HepG2 (cell line): ENCODE measurements at regions not wholly inside any gene's neighbourhood (a gene's known extent, or its start where the extent isn't known, plus 50 kb on each side); places are given as distances from the start of the nearest gene placed in this dataset.

Experiments used
- ATAC-seq: fragments of 200-7000 bp; cut with Tn5 transposase; 3 replicates; pipeline ENCODE4 v1.9.1; 2020; ENCODE audit warnings: mild to moderate bottlenecking, moderate library complexity
- BruUV-seq: library from RNA; stranded (reverse); fragments of 400-500 nt; replicated peaks from 2 replicates; lab custom pipeline; 2021; lab: Mats Ljungman, UMichigan
- CTCF ChIA-PET: fragments of 300-600 bp; formaldehyde crosslinking; extraction: SDS; loops from one replicate; lab custom pipeline; 2021; ENCODE audit warnings: low total read pairs, inconsistent platforms, low intra/inter-chr PET ratio; lab: Yijun Ruan, JAX
- POLR2A ChIA-PET: fragments of 350-600 bp; sonication (Branson Sonifier 250); formaldehyde crosslinking; loops from one replicate; lab custom pipeline; 2020; ENCODE audit warnings: antibody characterized with exemption, inconsistent platforms; lab: Yijun Ruan, JAX
- DNase-seq: peaks from one replicate; pipeline ENCODE4 v3.0.0-alpha.2; 2015; ENCODE audit warnings: low spot score
- FAIRE-seq: peaks from 3 replicates; lab custom pipeline; 2011; peaks lifted over from hg19 to GRCh38; lab: Jason Lieb, UNC
- H2AFZ ChIP-seq: one replicate; pipeline ENCODE4 v1.6.1; 2011; ENCODE audit warnings: low read length, inconsistent platforms
- H3K27ac ChIP-seq: fragments of 300-600 bp; 3 replicates; pipeline ENCODE4 v1.8.0; 2011; ENCODE audit warnings: mixed run types, mild to moderate bottlenecking, mixed read lengths, low read length, inconsistent platforms; ENCODE audit not compliant: insufficient read depth; ENCODE audit errors: extremely low read length
- H3K27me3 ChIP-seq, 2 experiments: fragments of 200-600 bp in 1 of 2; 2 replicates in 1 of 2; 3 replicates in 1 of 2; pipeline versions ENCODE4 v1.6.0 to v1.8.0; 2011; ENCODE audit warnings: low read length in 2 of 2, mild to moderate bottlenecking in 2 of 2, moderate library complexity in 2 of 2, inconsistent platforms in 1 of 2; ENCODE audit not compliant: insufficient read depth in 2 of 2, control insufficient read depth in 1 of 2
- H3K36me3 ChIP-seq, 2 experiments: fragments of 200-600 bp in 1 of 2; replicated peaks in 1 of 2; 2 replicates in 1 of 2; 3 replicates in 1 of 2; pipeline versions ENCODE4 v1.5.1 to v1.8.0; 2011; ENCODE audit warnings: low read length in 2 of 2, inconsistent platforms in 1 of 2; ENCODE audit not compliant: insufficient read depth in 2 of 2, control insufficient read depth in 1 of 2
- H3K4me1 ChIP-seq: 2 replicates; pipeline ENCODE4 v1.5.1; 2012; ENCODE audit warnings: low read length, inconsistent platforms; ENCODE audit not compliant: insufficient read depth
- H3K4me2 ChIP-seq: 2 replicates; pipeline ENCODE4 v1.6.0; 2011; ENCODE audit warnings: low read depth, low read length, inconsistent platforms
- H3K4me3 ChIP-seq, 3 experiments: fragments of 200-600 bp in 1 of 3; sonication (generic), shearing (Covaris generic) in 1 of 3; replicated peaks in 1 of 3; 2 replicates each; pipeline ENCODE4 v1.5.1; 2011 to 2016; ENCODE audit warnings: low read length in 3 of 3, inconsistent platforms in 2 of 3, low read depth in 2 of 3, mild to moderate bottlenecking in 2 of 3, control low read depth in 1 of 3, mixed read lengths in 1 of 3; ENCODE audit not compliant: insufficient read depth in 1 of 3
- H3K79me2 ChIP-seq: one replicate; pipeline ENCODE4 v1.6.1; 2011; ENCODE audit warnings: low read length, inconsistent platforms; ENCODE audit not compliant: insufficient read depth
- H3K9ac ChIP-seq: 2 replicates; pipeline ENCODE4 v1.6.0; 2011; ENCODE audit warnings: mild to moderate bottlenecking, low read depth, low read length, inconsistent platforms; ENCODE audit not compliant: insufficient read depth
- H3K9me3 ChIP-seq: 2 replicates; pipeline ENCODE4 v1.5.1; 2012; ENCODE audit warnings: mild to moderate bottlenecking, low read length
- H4K20me1 ChIP-seq: 2 replicates; pipeline ENCODE4 v1.6.0; 2011; ENCODE audit warnings: inconsistent platforms, mild to moderate bottlenecking, low read length, moderate library complexity; ENCODE audit not compliant: insufficient read depth
- DPF2 ChIP-seq: sonication (generic); formaldehyde crosslinking; IDR thresholded peaks from 2 replicates; pipeline ENCODE4 v1.4.0; 2020; ENCODE audit warnings: mild to moderate bottlenecking, low read depth, missing genetic modification reagents, borderline replicate concordance
- LBX2 ChIP-seq: sonication (generic); formaldehyde crosslinking; IDR thresholded peaks from 2 replicates; pipeline ENCODE4 v1.5.0; 2020; ENCODE audit warnings: missing genetic modification reagents, mild to moderate bottlenecking, borderline replicate concordance
- RARA ChIP-seq: IDR thresholded peaks from 2 replicates; pipeline ENCODE4 v1.6.1; 2016; ENCODE audit warnings: missing genetic modification reagents, missing compliant biosample characterization
- RNF219 ChIP-seq: sonication (generic); formaldehyde crosslinking; IDR thresholded peaks from 2 replicates; pipeline ENCODE4 v1.5.0; 2020; ENCODE audit warnings: mild to moderate bottlenecking, missing genetic modification reagents
- SNAI1 ChIP-seq: sonication (generic); formaldehyde crosslinking; IDR thresholded peaks from 2 replicates; pipeline ENCODE4 v1.5.0; 2020; ENCODE audit warnings: mild to moderate bottlenecking, missing genetic modification reagents, borderline replicate concordance
- ZFY ChIP-seq: sonication (generic); formaldehyde crosslinking; IDR thresholded peaks from 2 replicates; pipeline ENCODE4 v1.4.0; 2020; ENCODE audit warnings: missing genetic modification reagents
- ZNF484 ChIP-seq: sonication (generic); formaldehyde crosslinking; IDR thresholded peaks from 2 replicates; pipeline ENCODE4 v1.5.1; 2020; ENCODE audit warnings: mild to moderate bottlenecking, low read depth, missing genetic modification reagents, borderline replicate concordance
- ZNF703 ChIP-seq: sonication (generic); formaldehyde crosslinking; IDR thresholded peaks from 2 replicates; pipeline ENCODE4 v1.5.1; 2020; ENCODE audit warnings: missing genetic modification reagents, mild to moderate bottlenecking, moderate library complexity, borderline replicate concordance
- ZNF724P ChIP-seq: sonication (generic); formaldehyde crosslinking; IDR thresholded peaks from 2 replicates; pipeline ENCODE4 v1.8.0; 2022; ENCODE audit warnings: missing genetic modification reagents, borderline replicate concordance
- ZNF773 ChIP-seq: sonication (generic); formaldehyde crosslinking; IDR thresholded peaks from 2 replicates; pipeline ENCODE4 v1.4.0; 2020; ENCODE audit warnings: missing genetic modification reagents, borderline replicate concordance
- WGBS: methylation state at CpG from one replicate; pipeline ENCODE4 v1.1.6; 2017; ENCODE audit warnings: low lambda C conversion rate; 5-methylcytosine and 5-hydroxymethylcytosine counted together
- in situ Hi-C: cut with HindIII; loops from 2 replicates; pipeline ENCODE4 v1.10.0; 2017; ENCODE audit warnings: low pct_unique_long_range_greater_than_20kb; ENCODE audit not compliant: extremely low pct_ligation_motif_present
- intact Hi-C: fragments of 100-400 bp; cut with micrococcal nuclease; formaldehyde crosslinking; loops from one replicate; pipeline ENCODE4 v1.10.0; 2022; ENCODE audit not compliant: unreplicated experiment
- TF ChIP-seq, protein P1 (sequence below): sonication (generic); formaldehyde crosslinking; IDR thresholded peaks from 2 replicates; pipeline ENCODE4 v1.8.0; 2022; ENCODE audit warnings: mild to moderate bottlenecking, missing genetic modification reagents, moderate library complexity
- TF ChIP-seq, protein P2 (sequence below): sonication (generic); formaldehyde crosslinking; IDR thresholded peaks from 2 replicates; pipeline ENCODE4 v1.4.0; 2020; ENCODE audit warnings: missing genetic modification reagents

GRCh38 chr19:28514166-28514565 lies 698.8 kb downstream of the UQCRFS1 start:
- no TSS peak for BruUV-seq
- TF ChIP-seq ZNF703 (no peak), LBX2 (CRISPR knock-in tag) (no peak), RARA (CRISPR knock-in tag) (no peak), ZNF484 (CRISPR knock-in tag) (no peak), ZFY (no peak), DPF2 (CRISPR knock-in tag) (no peak), ZNF773 (no peak), ZNF724P (no peak), RNF219 (no peak), SNAI1 (CRISPR knock-in tag) (no peak)
- TF ChIP-seq, protein P1, sequence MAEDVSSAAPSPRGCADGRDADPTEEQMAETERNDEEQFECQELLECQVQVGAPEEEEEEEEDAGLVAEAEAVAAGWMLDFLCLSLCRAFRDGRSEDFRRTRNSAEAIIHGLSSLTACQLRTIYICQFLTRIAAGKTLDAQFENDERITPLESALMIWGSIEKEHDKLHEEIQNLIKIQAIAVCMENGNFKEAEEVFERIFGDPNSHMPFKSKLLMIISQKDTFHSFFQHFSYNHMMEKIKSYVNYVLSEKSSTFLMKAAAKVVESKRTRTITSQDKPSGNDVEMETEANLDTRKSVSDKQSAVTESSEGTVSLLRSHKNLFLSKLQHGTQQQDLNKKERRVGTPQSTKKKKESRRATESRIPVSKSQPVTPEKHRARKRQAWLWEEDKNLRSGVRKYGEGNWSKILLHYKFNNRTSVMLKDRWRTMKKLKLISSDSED (CRISPR knock-in tag), result no peak
- TF ChIP-seq, protein P2, sequence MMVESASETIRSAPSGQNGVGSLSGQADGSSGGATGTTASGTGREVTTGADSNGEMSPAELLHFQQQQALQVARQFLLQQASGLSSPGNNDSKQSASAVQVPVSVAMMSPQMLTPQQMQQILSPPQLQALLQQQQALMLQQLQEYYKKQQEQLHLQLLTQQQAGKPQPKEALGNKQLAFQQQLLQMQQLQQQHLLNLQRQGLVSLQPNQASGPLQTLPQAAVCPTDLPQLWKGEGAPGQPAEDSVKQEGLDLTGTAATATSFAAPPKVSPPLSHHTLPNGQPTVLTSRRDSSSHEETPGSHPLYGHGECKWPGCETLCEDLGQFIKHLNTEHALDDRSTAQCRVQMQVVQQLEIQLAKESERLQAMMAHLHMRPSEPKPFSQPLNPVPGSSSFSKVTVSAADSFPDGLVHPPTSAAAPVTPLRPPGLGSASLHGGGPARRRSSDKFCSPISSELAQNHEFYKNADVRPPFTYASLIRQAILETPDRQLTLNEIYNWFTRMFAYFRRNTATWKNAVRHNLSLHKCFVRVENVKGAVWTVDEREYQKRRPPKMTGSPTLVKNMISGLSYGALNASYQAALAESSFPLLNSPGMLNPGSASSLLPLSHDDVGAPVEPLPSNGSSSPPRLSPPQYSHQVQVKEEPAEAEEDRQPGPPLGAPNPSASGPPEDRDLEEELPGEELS, result no peak
- Histone ChIP-seq H2AFZ (no peak overlapping the region), H3K79me2 (no peaks in the 10 kb centered on the region), H4K20me1 (no peaks in the 10 kb centered on the region), H3K9ac (no peak overlapping the region), H3K4me1 (no peaks in the 10 kb centered on the region), H3K4me2 (no peak overlapping the region), H3K27me3 (no peaks in the 10 kb centered on the region; a peak in 1 of 5 replicates), H3K9me3 (peaks cover 88% of the 10 kb centered on the region), H3K27ac (no peak overlapping the region), H3K4me3 (no peak overlapping the region), H3K36me3 (no peaks in the 10 kb centered on the region)
- 2% methylated on average over 3 of the region's 3 CpGs for WGBS
- ChIA-PET POLR2A (no interaction called here), CTCF (no interaction called here)
- in situ Hi-C loops (no loop called here), intact Hi-C loops (no loop called here)
- no peak for ATAC-seq
- DNase-seq, result no peak
- no peak for FAIRE-seq
